Effector memory CD8-positive, alpha-beta T cell (primary cell): ENCODE measurements at regions not wholly inside any gene's neighbourhood (a gene's known extent, or its start where the extent isn't known, plus 50 kb on each side); places are given as distances from the start of the nearest gene placed in this dataset.

Experiments used
- ATAC-seq: fragments of 150-1000 bp; cut with Tn5 transposase; replicated peaks from 2 replicates; pipeline ENCODE4 v1.10.0; 2021; ENCODE audit warnings: mild to moderate bottlenecking, moderate library complexity
- DNase-seq, 3 experiments: peaks; one replicate each; pipeline ENCODE4 v3.0.0; 2021
- H3K27ac Mint-ChIP-seq, 2 donors: one replicate each; pipeline ENCODE4 v1.8.0; 2022; ENCODE audit warnings: mild to moderate bottlenecking in 2 of 2, mixed read lengths in 2 of 2, moderate library complexity in 2 of 2
- H3K27me3 Mint-ChIP-seq, 2 donors: one replicate each; pipeline ENCODE4 v1.8.0; 2022; ENCODE audit warnings: mixed read lengths in 2 of 2
- H3K36me3 Mint-ChIP-seq: one replicate; pipeline ENCODE4 v1.8.0; 2022; ENCODE audit warnings: mild to moderate bottlenecking, moderate library complexity, mixed read lengths; ENCODE audit not compliant: insufficient read depth
- H3K4me1 Mint-ChIP-seq, 2 donors: one replicate each; pipeline ENCODE4 v1.8.0; 2022; ENCODE audit warnings: low read depth in 2 of 2, mixed read lengths in 2 of 2
- H3K4me3 Mint-ChIP-seq, 2 donors: one replicate each; pipeline ENCODE4 v1.8.0; 2022; ENCODE audit warnings: mild to moderate bottlenecking in 2 of 2, mixed read lengths in 2 of 2, moderate library complexity in 2 of 2
- H3K9me3 Mint-ChIP-seq, 2 donors: one replicate each; pipeline ENCODE4 v1.8.0; 2022; ENCODE audit warnings: mixed read lengths in 2 of 2

DNA sequence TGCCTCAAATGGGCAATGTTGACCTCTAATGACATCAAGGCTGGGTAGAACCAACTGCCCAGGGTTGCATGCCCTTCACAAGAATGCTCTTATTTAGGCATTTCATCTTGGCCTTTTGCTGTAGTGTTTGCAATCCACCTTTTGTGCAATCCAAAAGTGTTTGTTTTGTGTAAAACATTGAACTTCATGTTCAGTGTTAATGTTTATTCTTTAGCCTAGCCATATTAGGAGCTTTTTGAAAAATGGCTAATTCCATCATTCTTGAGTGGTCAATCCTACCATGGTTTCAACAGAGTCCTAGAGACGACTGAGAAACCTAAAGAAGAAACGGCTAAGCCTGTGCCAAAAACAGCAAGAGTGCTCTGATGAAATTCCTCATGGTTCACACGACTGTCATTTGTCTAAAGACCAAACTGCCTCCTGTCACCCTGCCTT is 279.6 kb upstream of the PRDM1 start:
- Mint-ChIP-seq H3K4me3 (no peak overlapping the region), H3K27ac (no peak overlapping the region), H3K36me3 (no peaks in the 10 kb centered on the region), H3K9me3 (no peaks in the 10 kb centered on the region), H3K4me1 (peaks cover 27 to 30% of the 10 kb centered on the region in 2 donors), H3K27me3 (no peaks in the 10 kb centered on the region)
- ATAC-seq (no peak), DNase-seq (no peak)

DNA sequence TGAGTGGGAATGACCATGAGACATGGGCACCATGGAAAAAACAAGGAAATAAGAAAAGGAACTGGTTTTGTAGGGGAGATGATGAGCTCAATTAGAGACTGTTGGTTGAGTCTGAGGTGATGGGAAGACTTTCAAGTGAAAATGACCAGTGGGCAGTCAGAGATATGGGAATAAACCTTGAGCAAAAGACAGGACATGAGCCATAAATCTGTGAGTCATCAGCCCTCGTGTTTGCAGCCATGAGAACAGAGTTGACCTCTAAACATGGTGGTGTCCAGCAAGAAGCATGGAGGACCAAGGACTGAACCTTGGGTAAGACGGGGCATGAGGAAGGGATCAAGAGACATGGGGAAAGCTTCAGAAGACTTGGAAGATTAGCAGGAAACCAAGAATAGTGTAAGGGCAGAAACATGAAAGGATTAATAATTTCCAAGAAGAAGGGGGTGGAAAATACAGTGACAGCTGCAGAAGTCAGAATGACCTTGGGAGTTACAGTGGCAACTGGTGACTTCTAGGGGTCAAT is 280.6 kb upstream of the PRDM1 start:
- DNase-seq, result no peak
- H3K27ac Mint-ChIP-seq, result no peak overlapping the region

DNA sequence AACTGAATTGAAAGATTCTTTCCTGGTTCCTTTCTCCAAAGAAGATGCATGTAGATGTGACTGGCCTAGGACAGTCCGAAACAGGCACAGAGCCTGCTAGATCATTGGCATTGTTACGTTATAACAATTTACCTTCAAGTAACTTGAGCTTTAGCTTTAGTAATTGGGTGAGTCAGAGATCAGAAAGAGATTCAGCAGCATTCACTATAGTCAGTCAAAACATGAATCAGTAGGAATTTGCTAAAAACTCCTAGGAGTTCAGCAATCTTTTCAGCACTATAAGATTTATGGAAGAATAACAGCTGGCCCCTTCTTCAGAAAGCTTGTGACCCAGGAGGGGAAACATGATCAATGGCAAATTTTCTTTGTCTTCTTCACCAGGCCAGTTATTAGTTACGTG is 281.7 kb upstream of the PRDM1 start:
- no peaks in the 10 kb centered on the region for H3K36me3 Mint-ChIP-seq
- no peak for ATAC-seq
- no peaks in the 10 kb centered on the region for H3K27me3 Mint-ChIP-seq
- H3K4me1 Mint-ChIP-seq, result peaks cover 12 to 16% of the 10 kb centered on the region in 2 donors
- no peak for DNase-seq
- no peaks in the 10 kb centered on the region for H3K9me3 Mint-ChIP-seq
- H3K4me3 Mint-ChIP-seq, result no peak overlapping the region
- no peak overlapping the region for H3K27ac Mint-ChIP-seq

More for the DNA sequence above, 280.6 kb upstream of the PRDM1 start:
- no peak for ATAC-seq
- no peaks in the 10 kb centered on the region for H3K36me3 Mint-ChIP-seq
- no peaks in the 10 kb centered on the region for H3K27me3 Mint-ChIP-seq
- H3K9me3 Mint-ChIP-seq, result no peaks in the 10 kb centered on the region
- H3K4me1 Mint-ChIP-seq, result peaks cover 23 to 28% of the 10 kb centered on the region in 2 donors
- H3K4me3 Mint-ChIP-seq, result no peak overlapping the region

DNA sequence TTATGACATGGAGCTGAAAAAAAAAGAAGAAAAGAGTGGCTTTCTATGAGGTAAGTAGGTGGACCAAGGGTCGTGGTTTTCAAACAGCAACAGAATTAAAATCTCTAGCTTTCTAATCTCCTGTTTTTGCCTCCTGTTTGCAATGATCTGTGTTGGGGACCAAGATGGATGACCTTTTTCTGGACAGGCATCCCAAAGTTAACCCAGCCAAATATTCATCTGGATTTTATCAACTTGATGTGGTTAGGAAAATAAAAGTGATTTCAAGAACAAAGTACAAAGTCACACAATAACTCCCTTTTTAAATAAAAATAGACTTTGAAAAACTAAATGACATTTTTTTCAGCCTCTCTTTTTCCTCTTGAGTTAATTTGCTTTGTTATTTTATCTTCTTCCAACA is 282.1 kb upstream of the PRDM1 start:
- no peaks in the 10 kb centered on the region for H3K27me3 Mint-ChIP-seq
- H3K36me3 Mint-ChIP-seq, result no peaks in the 10 kb centered on the region
- H3K9me3 Mint-ChIP-seq, result no peaks in the 10 kb centered on the region
- ATAC-seq (no peak), DNase-seq (no peak)
- peaks cover 11 to 12% of the 10 kb centered on the region in 2 donors for H3K4me1 Mint-ChIP-seq
- no peak overlapping the region for H3K27ac Mint-ChIP-seq
- no peak overlapping the region for H3K4me3 Mint-ChIP-seq

DNA sequence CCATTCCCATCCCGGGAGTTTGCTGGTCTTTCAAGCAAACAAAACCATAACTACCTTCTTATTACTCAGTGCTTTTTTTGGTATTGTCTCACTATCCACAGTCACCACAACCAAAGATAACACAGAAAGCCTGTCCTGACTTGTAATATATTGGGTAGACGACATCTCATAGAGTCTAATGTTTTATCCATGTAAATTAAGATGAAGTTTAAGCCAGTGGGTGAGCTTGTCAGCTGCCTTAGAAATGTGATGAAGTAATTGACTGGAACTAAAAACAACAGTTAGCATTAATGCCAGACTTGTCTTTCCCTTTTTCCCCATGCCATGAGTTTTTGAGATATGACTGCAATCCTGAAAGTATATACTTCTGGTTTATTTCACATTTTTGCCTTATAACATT is 282.7 kb upstream of the PRDM1 start:
- no peak overlapping the region for H3K4me3 Mint-ChIP-seq
- DNase-seq (no peak), ATAC-seq (no peak)
- no peaks in the 10 kb centered on the region for H3K27me3 Mint-ChIP-seq
- no peaks in the 10 kb centered on the region for H3K36me3 Mint-ChIP-seq
- no peak overlapping the region for H3K27ac Mint-ChIP-seq
- H3K4me1 Mint-ChIP-seq, result peaks cover 6 to 8% of the 10 kb centered on the region in 2 donors
- H3K9me3 Mint-ChIP-seq, result no peaks in the 10 kb centered on the region

DNA sequence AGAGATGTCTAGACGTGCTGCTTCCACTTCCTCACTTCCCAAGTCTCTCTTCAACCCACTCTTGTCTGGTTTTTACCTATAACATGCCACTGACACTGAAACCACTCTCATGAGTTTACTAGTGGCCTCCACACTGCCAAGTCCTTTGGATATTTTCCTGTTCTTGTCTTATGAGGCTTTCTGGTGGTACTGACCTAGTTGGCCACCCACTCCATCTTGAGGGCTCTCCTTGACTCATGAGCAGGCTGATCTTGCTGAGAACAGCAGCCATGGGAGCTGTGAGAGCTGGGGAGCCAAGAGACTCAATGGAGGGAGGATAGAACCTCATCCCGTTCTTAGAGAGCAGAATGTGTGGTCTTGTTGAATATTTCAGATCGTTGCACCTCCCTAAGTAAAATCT is 283.4 kb upstream of the PRDM1 start:
- H3K9me3 Mint-ChIP-seq, result no peaks in the 10 kb centered on the region
- no peaks in the 10 kb centered on the region for H3K27me3 Mint-ChIP-seq

DNA sequence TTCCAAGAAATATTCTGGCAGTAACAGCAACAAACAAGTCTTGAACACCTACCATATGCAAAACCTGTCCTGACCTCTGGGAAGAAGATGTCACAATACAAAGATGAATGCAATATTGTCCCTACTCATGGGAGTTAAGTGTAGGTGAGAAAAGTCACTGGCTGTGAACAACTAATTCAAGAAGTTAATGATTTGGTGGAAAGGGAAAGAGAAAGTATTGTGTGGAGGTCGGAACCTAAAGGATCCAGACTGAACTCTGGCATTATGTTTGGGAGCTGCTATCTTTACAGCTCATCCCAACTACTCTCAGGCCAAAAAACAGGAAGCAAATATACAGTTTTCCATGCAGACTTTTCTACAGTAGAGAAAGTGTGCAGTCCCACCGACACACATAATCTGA is 285.3 kb upstream of the PRDM1 start:
- H3K36me3 Mint-ChIP-seq, result no peaks in the 10 kb centered on the region

More for the DNA sequence above, 283.4 kb upstream of the PRDM1 start:
- H3K27ac Mint-ChIP-seq, result no peak overlapping the region
- ATAC-seq (no peak), DNase-seq (no peak)
- no peaks in the 10 kb centered on the region for H3K36me3 Mint-ChIP-seq
- H3K4me1 Mint-ChIP-seq, result peaks cover 0 to 2% of the 10 kb centered on the region in 2 donors
- H3K4me3 Mint-ChIP-seq, result no peak overlapping the region

DNA sequence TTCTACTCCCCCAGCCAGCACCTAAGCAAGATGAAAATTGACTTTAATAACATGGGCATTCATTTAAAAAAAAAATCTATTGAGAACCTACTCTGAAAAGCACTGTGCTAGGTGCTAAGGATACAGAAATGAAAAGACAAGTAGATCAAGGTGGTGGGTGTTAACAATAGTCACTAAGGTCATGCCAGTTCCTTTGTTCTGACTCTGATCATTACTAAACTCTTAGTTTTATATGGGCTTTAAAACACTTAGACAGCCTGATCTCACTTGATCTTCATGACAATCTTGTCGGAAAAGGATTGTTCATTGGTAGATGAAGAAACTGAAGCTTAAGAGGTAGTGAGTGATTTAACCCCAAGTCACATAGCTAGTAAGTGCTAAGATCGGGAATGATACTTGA is 285.7 kb upstream of the PRDM1 start:
- DNase-seq (no peak), ATAC-seq (no peak)
- Mint-ChIP-seq H3K27ac (no peak overlapping the region), H3K9me3 (no peaks in the 10 kb centered on the region), H3K36me3 (no peaks in the 10 kb centered on the region), H3K4me1 (peaks cover 0 to 2% of the 10 kb centered on the region in 2 donors), H3K27me3 (no peaks in the 10 kb centered on the region), H3K4me3 (no peak overlapping the region)

More for the DNA sequence above, 285.3 kb upstream of the PRDM1 start:
- no peak overlapping the region for H3K4me3 Mint-ChIP-seq
- DNase-seq (no peak), ATAC-seq (no peak)
- H3K9me3 Mint-ChIP-seq, result no peaks in the 10 kb centered on the region
- H3K27me3 Mint-ChIP-seq, result no peaks in the 10 kb centered on the region
- H3K4me1 Mint-ChIP-seq, result peaks cover 0 to 2% of the 10 kb centered on the region in 2 donors
- no peak overlapping the region for H3K27ac Mint-ChIP-seq

DNA sequence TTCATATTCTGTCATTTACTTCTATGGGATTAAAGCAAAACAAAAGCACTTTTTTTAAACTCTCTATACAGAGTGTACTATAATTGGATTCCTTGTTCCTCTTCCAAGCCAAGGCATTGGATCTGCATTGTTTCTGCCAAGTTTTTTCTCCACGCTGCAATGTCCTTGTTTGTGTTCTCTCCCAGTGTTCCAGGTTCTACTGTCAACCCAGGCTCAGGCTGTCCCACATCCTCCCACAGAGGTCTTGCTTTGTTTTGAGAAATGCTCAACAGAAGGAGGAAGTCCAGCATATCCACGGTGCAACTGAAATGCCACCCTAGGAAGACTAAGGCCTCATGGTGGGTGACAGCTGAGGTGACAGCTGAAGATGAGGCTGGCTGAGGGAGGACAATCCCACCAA is 287.1 kb upstream of the PRDM1 start:
- no peaks in the 10 kb centered on the region for H3K27me3 Mint-ChIP-seq
- DNase-seq, result no peak
- peaks cover 0 to 2% of the 10 kb centered on the region in 2 donors for H3K4me1 Mint-ChIP-seq
- H3K27ac Mint-ChIP-seq, result no peak overlapping the region
- no peak overlapping the region for H3K4me3 Mint-ChIP-seq
- H3K36me3 Mint-ChIP-seq, result no peaks in the 10 kb centered on the region
- ATAC-seq, result no peak
- H3K9me3 Mint-ChIP-seq, result no peaks in the 10 kb centered on the region

DNA sequence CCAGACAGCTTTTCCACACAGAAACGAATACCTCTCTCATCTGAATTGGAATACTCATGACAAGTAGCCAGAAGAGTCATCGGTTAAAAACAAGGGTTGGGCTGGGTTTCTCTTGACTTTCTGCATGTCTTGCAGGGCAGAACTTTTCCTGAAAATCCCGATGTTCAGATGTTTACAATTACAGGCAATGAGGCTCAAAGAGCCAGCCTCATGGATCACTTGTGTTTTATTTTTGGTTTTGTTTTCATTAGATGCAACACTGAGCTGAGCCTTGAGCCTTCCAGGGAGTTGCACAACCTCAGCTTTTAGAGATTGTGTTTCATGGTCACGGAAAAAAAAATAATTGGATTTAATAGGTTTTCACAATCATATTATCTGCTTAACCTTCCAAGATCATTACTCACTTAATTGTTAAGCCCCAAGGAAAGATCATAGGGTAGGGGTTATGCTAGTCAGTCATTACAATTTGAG is 288.1 kb upstream of the PRDM1 start:
- H3K27me3 Mint-ChIP-seq, result no peaks in the 10 kb centered on the region
- H3K9me3 Mint-ChIP-seq, result no peaks in the 10 kb centered on the region
- no peaks in the 10 kb centered on the region for H3K36me3 Mint-ChIP-seq
- ATAC-seq, result no peak
- peaks cover 3 to 7% of the 10 kb centered on the region in 2 donors for H3K4me1 Mint-ChIP-seq
- no peak for DNase-seq
- no peak overlapping the region for H3K4me3 Mint-ChIP-seq
- no peak overlapping the region for H3K27ac Mint-ChIP-seq

DNA sequence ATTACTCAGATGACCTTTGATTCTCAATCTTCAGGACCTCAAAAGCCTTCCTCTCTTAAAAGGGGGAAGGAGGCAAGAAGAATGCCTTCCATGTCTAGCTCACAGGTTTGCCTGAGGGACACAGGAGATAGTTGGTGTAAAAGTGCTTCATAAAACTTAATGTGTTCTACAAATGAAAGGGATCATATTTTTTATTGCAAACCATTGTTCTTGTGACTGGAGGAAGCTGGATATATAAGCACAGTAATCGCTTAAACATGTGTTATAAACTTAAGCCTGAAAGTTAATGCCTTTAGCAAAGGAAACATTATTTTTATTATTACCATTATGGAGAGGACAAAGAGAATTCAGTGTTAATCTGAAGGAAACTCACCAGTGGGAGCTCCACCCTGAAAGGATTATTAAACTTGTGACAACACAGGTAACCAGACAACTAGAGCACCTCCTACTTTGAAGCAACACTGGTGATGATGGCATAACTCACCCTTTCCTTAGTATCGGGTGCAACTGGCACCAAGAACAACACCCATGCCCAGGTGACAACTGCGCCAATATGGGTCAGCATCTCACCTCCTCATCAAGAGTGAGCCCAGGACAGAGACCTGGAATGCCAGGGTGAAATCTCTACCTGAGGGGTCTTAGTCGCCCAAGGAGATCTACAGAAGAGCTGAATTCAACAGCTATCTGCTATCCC is 288.7 kb upstream of the PRDM1 start:
- DNase-seq, result no peak
- Mint-ChIP-seq H3K27ac (no peak overlapping the region), H3K4me1 (peaks cover 5 to 10% of the 10 kb centered on the region in 2 donors), H3K27me3 (no peaks in the 10 kb centered on the region), H3K36me3 (no peaks in the 10 kb centered on the region), H3K4me3 (no peak overlapping the region), H3K9me3 (no peaks in the 10 kb centered on the region)
- ATAC-seq, result no peak

DNA sequence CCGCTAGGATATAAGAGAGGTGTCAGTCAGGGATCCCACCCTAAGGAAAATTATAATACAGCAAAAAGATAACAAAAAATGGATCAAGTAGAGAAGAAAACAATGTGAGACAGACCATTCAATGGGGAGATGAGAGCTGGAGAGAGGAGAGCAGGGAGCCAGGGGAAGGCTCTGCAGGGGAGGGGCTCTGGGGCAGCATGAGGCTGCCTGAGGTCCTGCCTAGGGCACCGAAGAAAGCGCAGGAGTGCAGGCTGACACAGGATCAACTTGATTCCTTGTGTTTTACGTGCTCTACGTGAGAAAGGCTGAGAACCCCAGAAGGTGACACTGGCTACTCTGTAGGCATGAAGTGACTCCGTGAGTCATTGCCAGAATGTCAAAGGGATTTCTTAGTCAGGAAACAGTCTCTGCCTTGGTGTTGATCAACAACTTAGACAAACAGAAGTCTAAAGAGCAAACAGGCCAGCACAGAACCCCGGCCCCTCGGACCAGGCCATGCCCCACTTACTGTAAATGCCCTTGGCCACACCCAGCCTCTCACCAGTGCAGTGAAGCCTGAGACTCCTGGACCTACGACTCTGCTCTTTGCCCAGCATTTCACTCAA is 290.1 kb upstream of the PRDM1 start:
- Mint-ChIP-seq H3K36me3 (no peaks in the 10 kb centered on the region), H3K4me1 (peaks cover 11 to 12% of the 10 kb centered on the region in 2 donors), H3K9me3 (no peaks in the 10 kb centered on the region), H3K4me3 (no peak overlapping the region), H3K27ac (no peak overlapping the region), H3K27me3 (no peaks in the 10 kb centered on the region)
- DNase-seq (no peak), ATAC-seq (no peak)

DNA sequence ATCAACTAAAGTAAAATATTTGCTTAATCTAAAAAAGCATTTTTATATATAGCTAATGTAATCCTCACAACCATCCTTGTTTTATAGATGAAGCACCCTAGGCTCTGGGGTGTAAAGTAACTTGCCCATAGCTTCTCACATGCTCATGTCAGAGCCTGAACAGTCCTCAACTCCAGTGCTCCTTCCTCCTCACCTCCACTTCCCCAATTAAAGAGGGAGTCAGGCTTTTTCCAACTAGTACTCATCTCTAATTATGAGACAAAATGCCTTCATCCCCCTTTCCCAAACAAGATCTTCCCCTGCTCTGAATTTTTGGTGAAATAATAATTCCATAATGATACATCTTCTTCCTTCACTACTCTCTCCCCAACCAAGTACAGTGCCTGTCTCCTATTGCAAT is 290.8 kb upstream of the PRDM1 start:
- Mint-ChIP-seq H3K36me3 (no peaks in the 10 kb centered on the region), H3K4me3 (no peak overlapping the region), H3K27me3 (no peaks in the 10 kb centered on the region), H3K27ac (no peak overlapping the region), H3K9me3 (no peaks in the 10 kb centered on the region), H3K4me1 (peaks cover 11 to 12% of the 10 kb centered on the region in 2 donors)
- ATAC-seq (no peak), DNase-seq (no peak)

DNA sequence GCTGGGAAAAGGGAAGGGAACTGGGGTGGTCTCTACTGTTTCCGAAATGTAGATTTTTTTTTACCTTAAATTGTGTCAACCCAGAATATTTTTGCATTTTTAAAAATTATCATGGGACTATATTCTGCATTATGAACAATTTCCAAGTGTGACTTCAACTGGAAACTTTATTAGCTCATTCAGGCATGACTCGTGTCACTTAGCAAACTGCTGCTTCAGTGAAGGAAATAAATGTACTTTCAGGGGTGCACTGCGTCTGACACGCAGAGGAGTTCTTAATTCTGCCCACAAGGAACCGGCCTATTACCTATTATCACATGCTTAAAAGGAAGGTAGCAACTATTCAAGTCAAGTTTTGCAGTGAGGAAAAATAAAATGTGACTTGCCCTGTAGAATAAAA is 291.3 kb upstream of the PRDM1 start:
- Mint-ChIP-seq H3K36me3 (no peaks in the 10 kb centered on the region), H3K9me3 (no peaks in the 10 kb centered on the region), H3K27me3 (no peaks in the 10 kb centered on the region), H3K4me3 (no peak overlapping the region), H3K4me1 (peaks cover 11 to 12% of the 10 kb centered on the region in 2 donors), H3K27ac (peak overlapping the region in 1 of 2 donors; percentile 51)
- DNase-seq (no peak), ATAC-seq (no peak)
